ENCODE measurements at regions not wholly inside any gene's neighbourhood (a gene's known extent, or its start where the extent isn't known, plus 50 kb on each side); places are given as distances from the start of the nearest gene placed in this dataset.

- ATAC-seq (no peak), DNase-seq (no peak)
- H3K4me3 ChIP-seq, result no peak overlapping the region
- no peaks in the 10 kb centered on the region for H3K9me3 ChIP-seq
- no peaks in the 10 kb centered on the region for H3K27me3 ChIP-seq
- no peak overlapping the region for H3K27ac ChIP-seq
- no peak for TF ChIP-seq CTCF (IDR thresholded peaks at IDR 0.05)
- no peaks in the 10 kb centered on the region for H3K36me3 ChIP-seq
- no peaks in the 10 kb centered on the region for H3K4me1 ChIP-seq
- intact Hi-C loops (cut with DNase I), result no loop called here
Observed at GRCh38 chr6:121837545-121838229, 402.2 kb downstream of the GJA1 start.

GRCh38 chr6:121838842-121839241 is 403.4 kb downstream of the GJA1 start:
- no peaks in the 10 kb centered on the region for H3K4me1 ChIP-seq
- no peak for TF ChIP-seq CTCF (IDR thresholded peaks at IDR 0.05)
- DNase-seq, result no peak
- no peak overlapping the region for H3K4me3 ChIP-seq
- intact Hi-C loops (cut with DNase I), result no loop called here
- ATAC-seq, result no peak
- H3K9me3 ChIP-seq, result no peaks in the 10 kb centered on the region
- no peak overlapping the region for H3K27ac ChIP-seq
- H3K27me3 ChIP-seq, result no peaks in the 10 kb centered on the region
- no peaks in the 10 kb centered on the region for H3K36me3 ChIP-seq

- Histone ChIP-seq H3K9me3 (no peaks in the 10 kb centered on the region), H3K4me1 (no peaks in the 10 kb centered on the region), H3K4me3 (no peak overlapping the region), H3K27me3 (no peaks in the 10 kb centered on the region), H3K36me3 (no peaks in the 10 kb centered on the region), H3K27ac (no peak overlapping the region)
- ATAC-seq (no peak), DNase-seq (no peak)
- intact Hi-C loops (cut with DNase I), result no loop called here
- TF ChIP-seq CTCF (IDR thresholded peaks at IDR 0.05), result no peak
Observed at GRCh38 chr6:121839896-121840295, 404.4 kb downstream of the GJA1 start.

GRCh38 chr6:121844898-121845297 is 409.5 kb downstream of the GJA1 start:
- Histone ChIP-seq H3K27me3 (no peaks in the 10 kb centered on the region), H3K36me3 (no peaks in the 10 kb centered on the region), H3K27ac (no peak overlapping the region), H3K4me3 (no peak overlapping the region), H3K4me1 (no peaks in the 10 kb centered on the region), H3K9me3 (no peaks in the 10 kb centered on the region)
- intact Hi-C loops (cut with DNase I), result loop anchor here in 1 of 2 donors (5.0 kb wide), 1 partner anchor 413 kb away; no protein-coding TSS in a partner anchor
- DNase-seq, result no peak
- no peak for ATAC-seq
- no peak for TF ChIP-seq CTCF (IDR thresholded peaks at IDR 0.05)

- H3K4me1 ChIP-seq, result no peaks in the 10 kb centered on the region
- no peaks in the 10 kb centered on the region for H3K36me3 ChIP-seq
- TF ChIP-seq CTCF (IDR thresholded peaks at IDR 0.05), result no peak
- H3K9me3 ChIP-seq, result no peaks in the 10 kb centered on the region
- H3K27me3 ChIP-seq, result no peaks in the 10 kb centered on the region
- intact Hi-C loops (cut with DNase I), result loop anchor here in 1 of 2 donors (5.0 kb wide), 1 partner anchor 416 kb away; no protein-coding TSS in a partner anchor
- H3K27ac ChIP-seq, result no peak overlapping the region
- DNase-seq (no peak), ATAC-seq (no peak)
- no peak overlapping the region for H3K4me3 ChIP-seq
Observed at GRCh38 chr6:121847806-121848522, 412.5 kb downstream of the GJA1 start.

Measured in left lung (tissue), 4 donors.